ENCODE measurements at regions not wholly inside any gene's neighbourhood (a gene's known extent, or its start where the extent isn't known, plus 50 kb on each side); places are given as distances from the start of the nearest gene placed in this dataset.

- TF ChIP-seq, protein P1, sequence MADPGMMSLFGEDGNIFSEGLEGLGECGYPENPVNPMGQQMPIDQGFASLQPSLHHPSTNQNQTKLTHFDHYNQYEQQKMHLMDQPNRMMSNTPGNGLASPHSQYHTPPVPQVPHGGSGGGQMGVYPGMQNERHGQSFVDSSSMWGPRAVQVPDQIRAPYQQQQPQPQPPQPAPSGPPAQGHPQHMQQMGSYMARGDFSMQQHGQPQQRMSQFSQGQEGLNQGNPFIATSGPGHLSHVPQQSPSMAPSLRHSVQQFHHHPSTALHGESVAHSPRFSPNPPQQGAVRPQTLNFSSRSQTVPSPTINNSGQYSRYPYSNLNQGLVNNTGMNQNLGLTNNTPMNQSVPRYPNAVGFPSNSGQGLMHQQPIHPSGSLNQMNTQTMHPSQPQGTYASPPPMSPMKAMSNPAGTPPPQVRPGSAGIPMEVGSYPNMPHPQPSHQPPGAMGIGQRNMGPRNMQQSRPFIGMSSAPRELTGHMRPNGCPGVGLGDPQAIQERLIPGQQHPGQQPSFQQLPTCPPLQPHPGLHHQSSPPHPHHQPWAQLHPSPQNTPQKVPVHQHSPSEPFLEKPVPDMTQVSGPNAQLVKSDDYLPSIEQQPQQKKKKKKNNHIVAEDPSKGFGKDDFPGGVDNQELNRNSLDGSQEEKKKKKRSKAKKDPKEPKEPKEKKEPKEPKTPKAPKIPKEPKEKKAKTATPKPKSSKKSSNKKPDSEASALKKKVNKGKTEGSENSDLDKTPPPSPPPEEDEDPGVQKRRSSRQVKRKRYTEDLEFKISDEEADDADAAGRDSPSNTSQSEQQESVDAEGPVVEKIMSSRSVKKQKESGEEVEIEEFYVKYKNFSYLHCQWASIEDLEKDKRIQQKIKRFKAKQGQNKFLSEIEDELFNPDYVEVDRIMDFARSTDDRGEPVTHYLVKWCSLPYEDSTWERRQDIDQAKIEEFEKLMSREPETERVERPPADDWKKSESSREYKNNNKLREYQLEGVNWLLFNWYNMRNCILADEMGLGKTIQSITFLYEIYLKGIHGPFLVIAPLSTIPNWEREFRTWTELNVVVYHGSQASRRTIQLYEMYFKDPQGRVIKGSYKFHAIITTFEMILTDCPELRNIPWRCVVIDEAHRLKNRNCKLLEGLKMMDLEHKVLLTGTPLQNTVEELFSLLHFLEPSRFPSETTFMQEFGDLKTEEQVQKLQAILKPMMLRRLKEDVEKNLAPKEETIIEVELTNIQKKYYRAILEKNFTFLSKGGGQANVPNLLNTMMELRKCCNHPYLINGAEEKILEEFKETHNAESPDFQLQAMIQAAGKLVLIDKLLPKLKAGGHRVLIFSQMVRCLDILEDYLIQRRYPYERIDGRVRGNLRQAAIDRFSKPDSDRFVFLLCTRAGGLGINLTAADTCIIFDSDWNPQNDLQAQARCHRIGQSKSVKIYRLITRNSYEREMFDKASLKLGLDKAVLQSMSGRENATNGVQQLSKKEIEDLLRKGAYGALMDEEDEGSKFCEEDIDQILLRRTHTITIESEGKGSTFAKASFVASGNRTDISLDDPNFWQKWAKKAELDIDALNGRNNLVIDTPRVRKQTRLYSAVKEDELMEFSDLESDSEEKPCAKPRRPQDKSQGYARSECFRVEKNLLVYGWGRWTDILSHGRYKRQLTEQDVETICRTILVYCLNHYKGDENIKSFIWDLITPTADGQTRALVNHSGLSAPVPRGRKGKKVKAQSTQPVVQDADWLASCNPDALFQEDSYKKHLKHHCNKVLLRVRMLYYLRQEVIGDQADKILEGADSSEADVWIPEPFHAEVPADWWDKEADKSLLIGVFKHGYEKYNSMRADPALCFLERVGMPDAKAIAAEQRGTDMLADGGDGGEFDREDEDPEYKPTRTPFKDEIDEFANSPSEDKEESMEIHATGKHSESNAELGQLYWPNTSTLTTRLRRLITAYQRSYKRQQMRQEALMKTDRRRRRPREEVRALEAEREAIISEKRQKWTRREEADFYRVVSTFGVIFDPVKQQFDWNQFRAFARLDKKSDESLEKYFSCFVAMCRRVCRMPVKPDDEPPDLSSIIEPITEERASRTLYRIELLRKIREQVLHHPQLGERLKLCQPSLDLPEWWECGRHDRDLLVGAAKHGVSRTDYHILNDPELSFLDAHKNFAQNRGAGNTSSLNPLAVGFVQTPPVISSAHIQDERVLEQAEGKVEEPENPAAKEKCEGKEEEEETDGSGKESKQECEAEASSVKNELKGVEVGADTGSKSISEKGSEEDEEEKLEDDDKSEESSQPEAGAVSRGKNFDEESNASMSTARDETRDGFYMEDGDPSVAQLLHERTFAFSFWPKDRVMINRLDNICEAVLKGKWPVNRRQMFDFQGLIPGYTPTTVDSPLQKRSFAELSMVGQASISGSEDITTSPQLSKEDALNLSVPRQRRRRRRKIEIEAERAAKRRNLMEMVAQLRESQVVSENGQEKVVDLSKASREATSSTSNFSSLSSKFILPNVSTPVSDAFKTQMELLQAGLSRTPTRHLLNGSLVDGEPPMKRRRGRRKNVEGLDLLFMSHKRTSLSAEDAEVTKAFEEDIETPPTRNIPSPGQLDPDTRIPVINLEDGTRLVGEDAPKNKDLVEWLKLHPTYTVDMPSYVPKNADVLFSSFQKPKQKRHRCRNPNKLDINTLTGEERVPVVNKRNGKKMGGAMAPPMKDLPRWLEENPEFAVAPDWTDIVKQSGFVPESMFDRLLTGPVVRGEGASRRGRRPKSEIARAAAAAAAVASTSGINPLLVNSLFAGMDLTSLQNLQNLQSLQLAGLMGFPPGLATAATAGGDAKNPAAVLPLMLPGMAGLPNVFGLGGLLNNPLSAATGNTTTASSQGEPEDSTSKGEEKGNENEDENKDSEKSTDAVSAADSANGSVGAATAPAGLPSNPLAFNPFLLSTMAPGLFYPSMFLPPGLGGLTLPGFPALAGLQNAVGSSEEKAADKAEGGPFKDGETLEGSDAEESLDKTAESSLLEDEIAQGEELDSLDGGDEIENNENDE (IDR thresholded peaks at IDR 0.05; ENCODE audit: insufficient replicate concordance, low read length): no peak
- TF ChIP-seq BCL11A (IDR thresholded peaks at IDR 0.05; ENCODE audit: low read depth in 2 of 2, low read length in 2 of 2) (no peak), E2F6 (IDR thresholded peaks at IDR 0.05) (no peak), BACH1 (IDR thresholded peaks at IDR 0.05; ENCODE audit: low read length) (no peak)
- TF ChIP-seq, protein P2, sequence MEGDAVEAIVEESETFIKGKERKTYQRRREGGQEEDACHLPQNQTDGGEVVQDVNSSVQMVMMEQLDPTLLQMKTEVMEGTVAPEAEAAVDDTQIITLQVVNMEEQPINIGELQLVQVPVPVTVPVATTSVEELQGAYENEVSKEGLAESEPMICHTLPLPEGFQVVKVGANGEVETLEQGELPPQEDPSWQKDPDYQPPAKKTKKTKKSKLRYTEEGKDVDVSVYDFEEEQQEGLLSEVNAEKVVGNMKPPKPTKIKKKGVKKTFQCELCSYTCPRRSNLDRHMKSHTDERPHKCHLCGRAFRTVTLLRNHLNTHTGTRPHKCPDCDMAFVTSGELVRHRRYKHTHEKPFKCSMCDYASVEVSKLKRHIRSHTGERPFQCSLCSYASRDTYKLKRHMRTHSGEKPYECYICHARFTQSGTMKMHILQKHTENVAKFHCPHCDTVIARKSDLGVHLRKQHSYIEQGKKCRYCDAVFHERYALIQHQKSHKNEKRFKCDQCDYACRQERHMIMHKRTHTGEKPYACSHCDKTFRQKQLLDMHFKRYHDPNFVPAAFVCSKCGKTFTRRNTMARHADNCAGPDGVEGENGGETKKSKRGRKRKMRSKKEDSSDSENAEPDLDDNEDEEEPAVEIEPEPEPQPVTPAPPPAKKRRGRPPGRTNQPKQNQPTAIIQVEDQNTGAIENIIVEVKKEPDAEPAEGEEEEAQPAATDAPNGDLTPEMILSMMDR (IDR thresholded peaks at IDR 0.05; ENCODE audit: control extremely low read depth in 1 of 3, insufficient read depth in 1 of 3, low read depth in 1 of 3, low read length in 3 of 3): no peak
These were observed 131.0 kb downstream of the SP3 start (continued) for GRCh38 chr2:173834141-173834540.
